Neural progenitor cell (in vitro differentiated cells): ENCODE measurements at regions not wholly inside any gene's neighbourhood (a gene's known extent, or its start where the extent isn't known, plus 50 kb on each side); places are given as distances from the start of the nearest gene placed in this dataset.
"Not testable (repeated sequence)": the region's sequence is repeated elsewhere in the genome, so short reads cannot be mapped to it uniquely, and the experiment has no call there.

ENCODE experiments used
- DNase-seq: peaks from one replicate; pipeline ENCODE4 v3.0.0-alpha.2; 2016; ENCODE audit warnings: low spot score
- H2AFZ ChIP-seq: fragments of 200-600 bp; sonication (generic); replicated peaks from 2 replicates; pipeline ENCODE4 v1.6.1; 2016; ENCODE audit warnings: antibody characterized with exemption
- H3F3A ChIP-seq: fragments of 200-600 bp; sonication (generic); 2 replicates; pipeline ENCODE4 v1.6.1; 2016; ENCODE audit warnings: antibody characterized with exemption, low read depth
- H3K27ac ChIP-seq: fragments of 200-600 bp; sonication (generic); 2 replicates; pipeline ENCODE4 v1.5.1; 2016; ENCODE audit warnings: mild to moderate bottlenecking
- H3K27me3 ChIP-seq: fragments of 200-600 bp; sonication (generic); 2 replicates; pipeline ENCODE4 v1.6.1; 2016; ENCODE audit warnings: mild to moderate bottlenecking, moderate library complexity
- H3K36me3 ChIP-seq: fragments of 200-600 bp; sonication (generic); 2 replicates; pipeline ENCODE4 v1.5.1; 2016
- H3K4me1 ChIP-seq: fragments of 200-600 bp; sonication (generic); 2 replicates; pipeline ENCODE4 v1.6.1; 2016; ENCODE audit warnings: mixed run types
- H3K4me2 ChIP-seq: fragments of 200-600 bp; sonication (generic); 2 replicates; pipeline ENCODE4 v1.6.1; 2016
- H3K4me3 ChIP-seq: fragments of 200-600 bp; sonication (generic); 2 replicates; pipeline ENCODE4 v1.5.1; 2016
- H3K79me2 ChIP-seq: fragments of 200-600 bp; sonication (generic); 2 replicates; pipeline ENCODE4 v1.6.1; 2016; ENCODE audit warnings: low read depth
- H3K9ac ChIP-seq: fragments of 200-600 bp; sonication (generic); 2 replicates; pipeline ENCODE4 v1.6.1; 2016
- H3K9me3 ChIP-seq: fragments of 200-600 bp; sonication (generic); 2 replicates; pipeline ENCODE4 v1.5.1; 2016; ENCODE audit warnings: low read depth
- H4K20me1 ChIP-seq: fragments of 200-600 bp; sonication (generic); 2 replicates; pipeline ENCODE4 v1.6.1; 2016; ENCODE audit warnings: low read depth
- H3K27ac Mint-ChIP-seq: 3 replicates; pipeline ENCODE4 v1.8.0; 2021; ENCODE audit warnings: mixed read lengths
- H3K27me3 Mint-ChIP-seq: 2 replicates; pipeline ENCODE4 v1.8.0; 2022; ENCODE audit warnings: low read depth, mild to moderate bottlenecking, inconsistent platforms, moderate library complexity, mixed read lengths; ENCODE audit not compliant: insufficient read depth
- H3K36me3 Mint-ChIP-seq: 3 replicates; pipeline ENCODE4 v1.8.0; 2021; ENCODE audit warnings: mixed read lengths
- H3K4me1 Mint-ChIP-seq: 3 replicates; pipeline ENCODE4 v1.8.0; 2021; ENCODE audit warnings: mixed read lengths
- H3K4me3 Mint-ChIP-seq: 3 replicates; pipeline ENCODE4 v1.8.0; 2021; ENCODE audit warnings: mild to moderate bottlenecking, moderate library complexity, mixed read lengths
- H3K9me3 Mint-ChIP-seq: 3 replicates; pipeline ENCODE4 v1.8.0; 2020; ENCODE audit warnings: mixed read lengths
- CTCF ChIP-seq: fragments of 200-600 bp; sonication (generic); IDR thresholded peaks from 2 replicates; pipeline ENCODE4 v1.5.1; 2017; ENCODE audit warnings: antibody characterized with exemption, mild to moderate bottlenecking
- EZH2 ChIP-seq: fragments of 200-600 bp; sonication (generic); IDR thresholded peaks from 2 replicates; pipeline ENCODE4 v1.6.1; 2017; ENCODE audit warnings: antibody characterized with exemption, mild to moderate bottlenecking, moderate library complexity
- EZH2phosphoT487 ChIP-seq: fragments of 200-600 bp; sonication (generic); IDR thresholded peaks from 2 replicates; pipeline ENCODE4 v1.6.1; 2017; ENCODE audit warnings: antibody characterized with exemption

- no peaks in the 10 kb centered on the region for H3K79me2 ChIP-seq
- TF ChIP-seq EZH2 = no peak
- no peak for TF ChIP-seq CTCF
- no peak for TF ChIP-seq EZH2phosphoT487
- H3K4me1 ChIP-seq = peaks cover 5% of the 10 kb centered on the region
- no peaks in the 10 kb centered on the region for H3K9me3 ChIP-seq
- H3K27ac ChIP-seq = no peak overlapping the region
- H3K27me3 Mint-ChIP-seq = peaks cover 2% of the 10 kb centered on the region
- no peak overlapping the region for H3K4me2 ChIP-seq
- H3K9me3 Mint-ChIP-seq = no peaks in the 10 kb centered on the region
- no peak overlapping the region for H3K9ac ChIP-seq
- H3K36me3 Mint-ChIP-seq = peaks cover under 1% of the 10 kb centered on the region
- H3K4me3 Mint-ChIP-seq = no peak overlapping the region
- H2AFZ ChIP-seq = no peak overlapping the region
- no peaks in the 10 kb centered on the region for H3F3A ChIP-seq
- H3K36me3 ChIP-seq = no peaks in the 10 kb centered on the region
- no peak for DNase-seq
- no peaks in the 10 kb centered on the region for H3K4me1 Mint-ChIP-seq
- H3K27me3 ChIP-seq = no peaks in the 10 kb centered on the region
- no peak overlapping the region for H3K4me3 ChIP-seq
- no peak overlapping the region for H3K27ac Mint-ChIP-seq
- H4K20me1 ChIP-seq = peaks cover 10% of the 10 kb centered on the region
Observed at GRCh38 chr14:40981247-40981646, 625.4 kb upstream of the LRFN5 start.

- H3K27me3 Mint-ChIP-seq, H3K27ac Mint-ChIP-seq, H2AFZ ChIP-seq, H3K4me1 ChIP-seq, H3K27me3 ChIP-seq, H3K9ac ChIP-seq, DNase-seq, H3F3A ChIP-seq, H3K4me2 ChIP-seq, H3K9me3 ChIP-seq, H3K4me3 Mint-ChIP-seq, H3K4me3 ChIP-seq, H3K27ac ChIP-seq, H4K20me1 ChIP-seq: not testable (repeated sequence)
- peaks cover 18% of the 10 kb centered on the region for H3K36me3 ChIP-seq
- peaks cover 40% of the 10 kb centered on the region for H3K36me3 Mint-ChIP-seq
- peaks cover 67% of the 10 kb centered on the region for H3K79me2 ChIP-seq
- peaks cover 30% of the 10 kb centered on the region for H3K9me3 Mint-ChIP-seq
- H3K4me1 Mint-ChIP-seq = peaks cover 10% of the 10 kb centered on the region
Observed at GRCh38 chr14:40960257-40960656, 646.4 kb upstream of the LRFN5 start.

- Mint-ChIP-seq H3K4me3 (peak overlapping the region; percentile 98), H3K4me1 (peaks cover 10% of the 10 kb centered on the region), H3K36me3 (peaks cover 34% of the 10 kb centered on the region), H3K27ac (peak overlapping the region; percentile 100), H3K27me3 (peaks cover 6% of the 10 kb centered on the region), H3K9me3 (peaks cover 26% of the 10 kb centered on the region)
- DNase-seq = no peak
- Histone ChIP-seq H3K4me3 (peak overlapping the region; percentile 87), H3K79me2 (peaks cover 54% of the 10 kb centered on the region), H3K4me2 (peak overlapping the region; percentile 85), H3K27ac (peak overlapping the region; percentile 28), H4K20me1 (no peaks in the 10 kb centered on the region), H3K9me3 (peaks cover 4% of the 10 kb centered on the region), H3K36me3 (peaks cover 9% of the 10 kb centered on the region), H3K4me1 (no peaks in the 10 kb centered on the region), H3K9ac (peak overlapping the region; percentile 68), H2AFZ (peak overlapping the region; percentile 5), H3F3A (peaks cover 4% of the 10 kb centered on the region), H3K27me3 (no peaks in the 10 kb centered on the region)
- TF ChIP-seq EZH2phosphoT487 (no peak), EZH2 (no peak), CTCF (no peak)
Observed at GRCh38 chr14:40955131-40955505, 651.6 kb upstream of the LRFN5 start.

- H3K27me3 ChIP-seq = not testable (repeated sequence)
- H3K27ac ChIP-seq = peak overlapping the region; percentile 28
- H3K9ac ChIP-seq = peak overlapping the region; percentile 68
Observed at GRCh38 chr14:40954448-40955130, 652.1 kb upstream of the LRFN5 start.

More at GRCh38 chr14:40954448-40955130, 652.1 kb upstream of the LRFN5 start:
- Histone ChIP-seq H3K4me3 (peak overlapping the region; percentile 87), H2AFZ (peak overlapping the region; percentile 5), H3K4me2 (peak overlapping the region; percentile 85), H3K79me2 (peaks cover 49% of the 10 kb centered on the region)
- not testable (repeated sequence) for H3K4me1 ChIP-seq, H4K20me1 ChIP-seq, H3K9me3 ChIP-seq, H3F3A ChIP-seq, DNase-seq, H3K36me3 ChIP-seq, H3K27me3 Mint-ChIP-seq
- H3K4me1 Mint-ChIP-seq = peaks cover 10% of the 10 kb centered on the region
- H3K9me3 Mint-ChIP-seq = peaks cover 22% of the 10 kb centered on the region
- peaks cover 29% of the 10 kb centered on the region for H3K36me3 Mint-ChIP-seq
- H3K27ac Mint-ChIP-seq = peak overlapping the region; percentile 100
- peak overlapping the region; percentile 98 for H3K4me3 Mint-ChIP-seq
